Neural cell (in vitro differentiated cells): ENCODE measurements at regions not wholly inside any gene's neighbourhood (a gene's known extent, or its start where the extent isn't known, plus 50 kb on each side); places are given as distances from the start of the nearest gene placed in this dataset.

Source experiments
- H2AFZ ChIP-seq: fragments of 200-600, 300-800 bp; sonication (generic), shearing (Covaris generic); 2 replicates; pipeline ENCODE4 v1.6.0; 2014; ENCODE audit warnings: low read depth, mild to moderate bottlenecking, antibody characterized with exemption, low read length, moderate library complexity
- H3F3A ChIP-seq: fragments of 200-600 bp; shearing (Covaris generic); 2 replicates; pipeline ENCODE4 v1.6.1; 2016; ENCODE audit warnings: mild to moderate bottlenecking, moderate library complexity, mixed read lengths, antibody characterized with exemption, low read length; ENCODE audit not compliant: insufficient read depth, poor library complexity, severe bottlenecking
- H3K27ac ChIP-seq: fragments of 200-600, 300-800 bp; sonication (generic), shearing (Covaris generic); 2 replicates; pipeline ENCODE4 v1.5.1; 2014; ENCODE audit warnings: mild to moderate bottlenecking, low read length, moderate library complexity
- H3K27me3 ChIP-seq: fragments of 300-800, 200-600 bp; sonication (generic), shearing (Covaris generic); 2 replicates; pipeline ENCODE4 v1.6.0; 2014; ENCODE audit warnings: mild to moderate bottlenecking, low read depth, low read length, moderate library complexity; ENCODE audit not compliant: insufficient read depth
- H3K36me3 ChIP-seq: fragments of 300-800, 200-600 bp; sonication (generic), shearing (Covaris generic); 2 replicates; pipeline ENCODE4 v1.5.1; 2014; ENCODE audit warnings: mild to moderate bottlenecking, antibody characterized with exemption, low read length, moderate library complexity; ENCODE audit not compliant: insufficient read depth
- H3K4me2 ChIP-seq: fragments of 300-800, 200-600 bp; sonication (generic), shearing (Covaris generic); 2 replicates; pipeline ENCODE4 v1.6.0; 2014; ENCODE audit warnings: mild to moderate bottlenecking, low read length
- H3K4me3 ChIP-seq: fragments of 300-800, 200-600 bp; sonication (generic), shearing (Covaris generic); 2 replicates; pipeline ENCODE4 v1.5.1; 2014; ENCODE audit warnings: mild to moderate bottlenecking, low read length, moderate library complexity
- H3K79me2 ChIP-seq: fragments of 200-600 bp; shearing (Covaris generic); replicated peaks from 2 replicates; pipeline ENCODE4 v1.6.0; 2014; ENCODE audit warnings: mild to moderate bottlenecking, low read length, moderate library complexity; ENCODE audit not compliant: insufficient read depth
- H3K9ac ChIP-seq: fragments of 300-800, 200-600 bp; sonication (generic), shearing (Covaris generic); 2 replicates; pipeline ENCODE4 v1.6.1; 2016; ENCODE audit warnings: mild to moderate bottlenecking, low read length, mixed read lengths
- H3K9me2 ChIP-seq: fragments of 200-600 bp; shearing (Covaris generic); 2 replicates; pipeline ENCODE4 v1.6.1; 2016; ENCODE audit warnings: mild to moderate bottlenecking, low read length, mixed read lengths; ENCODE audit not compliant: insufficient read depth
- H3K9me3 ChIP-seq: fragments of 200-600, 300-800 bp; sonication (generic), shearing (Covaris generic); 2 replicates; pipeline ENCODE4 v1.6.1; 2016; ENCODE audit warnings: mild to moderate bottlenecking, mixed run types, low read length, moderate library complexity, mixed read lengths
- H4K20me1 ChIP-seq: fragments of 200-600 bp; shearing (Covaris generic); 2 replicates; pipeline ENCODE4 v1.6.1; 2016; ENCODE audit warnings: mild to moderate bottlenecking, mixed run types; ENCODE audit not compliant: insufficient read depth
- CTCF ChIP-seq: fragments of 450-650 bp; IDR thresholded peaks from 2 replicates; pipeline ENCODE4 v1.5.1; 2014; ENCODE audit warnings: antibody characterized with exemption, mild to moderate bottlenecking, moderate library complexity; ENCODE audit not compliant: poor library complexity, severe bottlenecking
- EP300 ChIP-seq: fragments of 450-650 bp; conservative IDR thresholded peaks from 2 replicates; pipeline ENCODE4 v1.6.1; 2014; ENCODE audit warnings: antibody characterized with exemption, mild to moderate bottlenecking, moderate library complexity; ENCODE audit not compliant: poor library complexity, severe bottlenecking
- EZH2 ChIP-seq: fragments of 200-600, 300-800 bp; shearing (Covaris generic), sonication (generic); IDR thresholded peaks from 2 replicates; pipeline ENCODE4 v1.6.1; 2014; ENCODE audit warnings: antibody characterized with exemption, low read length, borderline replicate concordance, mild to moderate bottlenecking; ENCODE audit not compliant: insufficient read depth, poor library complexity, severe bottlenecking
- MXI1 ChIP-seq: fragments of 450-650 bp; conservative IDR thresholded peaks from 2 replicates; pipeline ENCODE4 v1.6.1; 2014; ENCODE audit warnings: antibody characterized with exemption, mild to moderate bottlenecking; ENCODE audit not compliant: poor library complexity, severe bottlenecking
- POLR2AphosphoS5 ChIP-seq: IDR thresholded peaks from 2 replicates; pipeline ENCODE4 v1.6.1; 2012
- RAD21 ChIP-seq: fragments of 450-650 bp; conservative IDR thresholded peaks from 2 replicates; pipeline ENCODE4 v1.6.1; 2014; ENCODE audit warnings: antibody characterized with exemption, mild to moderate bottlenecking, moderate library complexity
- REST ChIP-seq: IDR thresholded peaks from 2 replicates; pipeline ENCODE4 v1.6.1; 2012; ENCODE audit warnings: borderline replicate concordance
- SMC3 ChIP-seq: fragments of 450-650 bp; conservative IDR thresholded peaks from 2 replicates; pipeline ENCODE4 v1.6.1; 2014; ENCODE audit warnings: antibody characterized with exemption, mild to moderate bottlenecking, moderate library complexity; ENCODE audit not compliant: poor library complexity
- TAF1 ChIP-seq: IDR thresholded peaks from 2 replicates; pipeline ENCODE4 v1.6.1; 2012; ENCODE audit warnings: low read depth

DNA sequence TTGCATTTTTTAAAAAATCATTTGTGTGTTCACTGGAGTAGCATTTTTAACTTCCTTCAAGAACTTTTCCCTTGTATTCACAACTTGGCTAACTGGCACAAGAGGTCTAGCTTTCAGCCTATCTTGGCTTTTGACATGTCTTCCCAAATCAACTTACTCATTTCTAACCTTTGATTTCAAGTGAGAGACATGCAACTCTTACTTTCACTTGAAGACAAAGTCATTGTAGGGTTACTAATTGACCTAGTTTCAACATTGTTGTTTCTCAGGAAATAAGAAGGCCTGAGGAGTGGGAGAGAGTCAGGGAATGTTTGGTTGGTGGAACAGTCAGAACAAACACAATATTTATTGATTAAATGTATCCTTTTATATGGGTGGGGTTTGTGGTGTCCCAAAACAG lies 95.0 kb upstream of the C9orf72 start:
- TF ChIP-seq EZH2, result no peak
- no peak for TF ChIP-seq EP300
- TF ChIP-seq CTCF, result no peak
- no peak for TF ChIP-seq TAF1
- no peak for TF ChIP-seq MXI1
- no peak for TF ChIP-seq REST
- TF ChIP-seq SMC3, result no peak
- no peak for TF ChIP-seq RAD21
- TF ChIP-seq POLR2AphosphoS5, result no peak

GRCh38 chr9:27671636-27672035 lies 98.4 kb upstream of the C9orf72 start:
- H3K9ac ChIP-seq, result no peak overlapping the region
- no peak overlapping the region for H3K27ac ChIP-seq
- no peak overlapping the region for H3K4me2 ChIP-seq
- no peaks in the 10 kb centered on the region for H3F3A ChIP-seq
- H3K9me2 ChIP-seq, result no peaks in the 10 kb centered on the region
- no peaks in the 10 kb centered on the region for H3K79me2 ChIP-seq
- no peaks in the 10 kb centered on the region for H3K9me3 ChIP-seq
- H4K20me1 ChIP-seq, result no peaks in the 10 kb centered on the region
- no peak overlapping the region for H2AFZ ChIP-seq
- H3K27me3 ChIP-seq, result no peaks in the 10 kb centered on the region
- H3K36me3 ChIP-seq, result no peaks in the 10 kb centered on the region
- H3K4me3 ChIP-seq, result no peak overlapping the region
- TF ChIP-seq SMC3 (no peak), REST (no peak), CTCF (no peak), EP300 (no peak), POLR2AphosphoS5 (no peak), TAF1 (no peak), EZH2 (no peak), RAD21 (no peak), MXI1 (no peak)

More for the DNA sequence above, 95.0 kb upstream of the C9orf72 start:
- H3F3A ChIP-seq, result no peaks in the 10 kb centered on the region
- H4K20me1 ChIP-seq, result no peaks in the 10 kb centered on the region
- no peaks in the 10 kb centered on the region for H3K9me2 ChIP-seq
- H2AFZ ChIP-seq, result no peak overlapping the region
- no peaks in the 10 kb centered on the region for H3K36me3 ChIP-seq
- H3K4me3 ChIP-seq, result no peak overlapping the region
- H3K27me3 ChIP-seq, result no peaks in the 10 kb centered on the region
- H3K79me2 ChIP-seq, result no peaks in the 10 kb centered on the region
- H3K9ac ChIP-seq, result no peak overlapping the region
- no peak overlapping the region for H3K4me2 ChIP-seq
- no peak overlapping the region for H3K27ac ChIP-seq
- H3K9me3 ChIP-seq, result no peaks in the 10 kb centered on the region
